HG02981 (cell line): ENCODE measurements at regions not wholly inside any gene's neighbourhood (a gene's known extent, or its start where the extent isn't known, plus 50 kb on each side); places are given as distances from the start of the nearest gene placed in this dataset.

ENCODE experiments used
- ATAC-seq: cut with Tn5 transposase; IDR thresholded peaks from one replicate; pipeline ENCODE4 v1.9.1; 2021; ENCODE audit warnings: mild to moderate bottlenecking, moderate library complexity; ENCODE audit not compliant: unreplicated experiment

DNA sequence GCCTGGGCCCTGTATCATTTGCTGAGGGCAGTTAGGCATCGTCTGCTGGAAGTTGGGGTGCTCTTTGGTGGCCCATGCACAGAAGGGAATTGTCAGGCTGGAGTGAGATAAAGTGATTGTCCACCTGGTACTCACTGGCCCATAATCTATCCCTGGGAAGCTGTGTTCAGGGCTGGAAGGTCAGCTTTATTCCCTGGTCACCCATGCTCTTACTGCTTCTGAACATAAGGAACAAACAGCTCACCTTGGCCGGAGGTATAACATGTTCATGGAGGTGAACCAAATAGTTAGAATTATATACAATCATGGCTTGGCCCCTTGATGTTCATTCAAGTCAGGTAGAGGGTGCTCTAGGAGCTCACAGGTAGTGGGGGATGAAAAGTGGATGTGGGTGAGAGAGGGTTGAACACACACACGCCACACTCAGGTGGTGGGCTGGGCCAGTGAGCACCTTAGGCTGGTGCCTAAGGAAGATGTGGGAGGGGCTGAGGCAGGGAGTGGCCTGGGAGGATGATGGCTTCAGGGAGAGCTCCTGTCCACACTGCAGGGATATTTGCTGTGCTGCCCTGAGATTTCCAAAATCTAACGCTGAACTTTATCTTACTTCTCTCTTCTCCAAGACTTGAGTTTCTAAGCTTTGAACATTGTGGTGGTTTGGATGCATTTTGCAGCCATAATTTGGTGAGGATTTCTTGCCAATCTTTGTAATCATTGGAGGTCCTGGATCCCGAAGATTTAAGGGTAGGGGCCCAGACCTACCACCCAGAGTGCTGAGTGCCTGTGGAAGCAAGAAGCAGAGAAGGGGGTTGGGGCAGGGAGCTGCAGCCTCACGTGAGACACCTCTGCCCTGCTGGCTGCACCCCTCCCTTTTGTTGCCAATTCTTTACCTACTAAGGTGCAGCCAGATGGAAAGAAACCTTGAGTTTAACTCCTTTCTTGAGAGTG, 420.6 kb downstream of the ZNF536 start:
- ATAC-seq = no peak

DNA sequence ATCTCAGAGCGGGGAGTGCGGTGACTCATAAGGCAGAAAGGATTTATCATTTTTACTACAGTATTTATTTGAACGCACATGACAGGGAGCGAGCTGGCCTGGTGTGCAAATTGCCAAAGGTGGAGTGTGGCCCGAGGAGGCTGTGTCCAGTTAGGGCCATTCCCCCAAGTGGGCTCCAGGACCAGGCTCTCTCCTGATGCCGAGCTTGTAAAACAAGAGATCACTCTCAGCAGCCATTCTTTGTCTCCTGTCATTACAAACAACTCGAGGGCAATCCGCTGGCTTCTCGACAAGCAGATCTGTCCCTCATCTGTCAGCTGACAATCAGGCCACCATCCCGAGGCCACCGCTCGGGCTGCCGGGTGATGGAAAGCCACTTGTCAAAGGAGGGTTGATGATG, 418.9 kb downstream of the ZNF536 start:
- no peak for ATAC-seq

DNA sequence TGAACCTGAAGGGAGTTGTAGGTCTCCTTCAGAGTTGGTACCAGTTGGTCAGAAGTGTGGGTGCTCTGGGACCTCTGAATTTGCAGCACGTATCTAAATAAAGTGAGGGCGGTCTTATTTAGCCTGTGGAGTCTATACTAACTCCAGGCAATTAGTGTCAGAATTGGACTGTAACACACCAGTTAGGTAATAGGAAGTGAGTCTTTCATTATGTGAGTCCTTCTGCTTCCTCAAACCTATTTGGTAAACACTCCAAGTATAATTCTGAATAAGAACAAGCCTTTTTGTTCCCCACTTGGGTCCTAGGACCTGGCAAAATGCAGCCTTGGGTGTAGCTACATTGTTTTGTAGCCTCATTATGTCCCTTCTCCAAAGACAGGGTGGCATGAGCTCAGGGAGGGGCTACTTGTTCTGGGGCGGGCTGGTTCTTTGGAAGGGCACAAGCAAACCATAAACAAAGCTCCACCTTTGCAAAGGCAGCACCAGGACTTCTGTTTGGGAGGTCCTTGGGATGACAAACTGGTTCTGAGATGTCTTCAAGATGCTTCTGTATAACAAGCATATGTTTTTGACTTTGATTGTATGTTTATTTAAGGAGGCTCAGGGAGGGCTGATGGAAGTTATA, 418.0 kb downstream of the ZNF536 start:
- ATAC-seq = no peak

DNA sequence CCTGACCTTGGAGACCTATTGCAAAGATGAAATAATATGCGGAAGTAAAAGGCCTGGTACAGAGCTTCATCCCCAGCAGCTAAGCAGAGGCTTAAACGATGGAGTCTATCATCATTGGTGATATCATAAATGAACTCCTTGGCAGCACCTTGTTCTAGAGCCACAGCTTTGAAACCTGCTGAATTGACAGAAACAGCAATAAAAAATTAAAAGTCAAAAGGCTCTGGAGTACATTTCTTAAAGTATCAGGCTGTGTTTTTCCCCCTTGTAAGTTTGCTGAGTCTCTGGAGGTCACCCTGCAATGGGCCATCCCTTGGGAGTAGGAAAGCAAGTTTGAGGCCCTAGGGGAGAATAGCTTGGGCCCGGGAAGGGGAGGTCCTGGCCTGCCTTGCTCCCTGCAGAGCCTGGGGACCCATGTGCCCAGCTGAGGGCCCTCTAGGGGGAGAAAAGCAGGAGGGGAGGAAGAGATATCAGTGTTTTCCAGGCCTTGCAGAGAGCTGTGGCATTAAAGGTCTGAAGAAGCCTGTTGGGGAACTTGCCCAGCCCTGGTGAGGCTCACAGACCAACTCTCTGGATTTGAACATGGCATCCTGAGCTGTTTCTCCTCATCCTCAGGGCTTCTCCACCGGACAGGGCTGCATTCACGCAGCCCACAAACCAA, 416.1 kb downstream of the ZNF536 start:
- no peak for ATAC-seq

DNA sequence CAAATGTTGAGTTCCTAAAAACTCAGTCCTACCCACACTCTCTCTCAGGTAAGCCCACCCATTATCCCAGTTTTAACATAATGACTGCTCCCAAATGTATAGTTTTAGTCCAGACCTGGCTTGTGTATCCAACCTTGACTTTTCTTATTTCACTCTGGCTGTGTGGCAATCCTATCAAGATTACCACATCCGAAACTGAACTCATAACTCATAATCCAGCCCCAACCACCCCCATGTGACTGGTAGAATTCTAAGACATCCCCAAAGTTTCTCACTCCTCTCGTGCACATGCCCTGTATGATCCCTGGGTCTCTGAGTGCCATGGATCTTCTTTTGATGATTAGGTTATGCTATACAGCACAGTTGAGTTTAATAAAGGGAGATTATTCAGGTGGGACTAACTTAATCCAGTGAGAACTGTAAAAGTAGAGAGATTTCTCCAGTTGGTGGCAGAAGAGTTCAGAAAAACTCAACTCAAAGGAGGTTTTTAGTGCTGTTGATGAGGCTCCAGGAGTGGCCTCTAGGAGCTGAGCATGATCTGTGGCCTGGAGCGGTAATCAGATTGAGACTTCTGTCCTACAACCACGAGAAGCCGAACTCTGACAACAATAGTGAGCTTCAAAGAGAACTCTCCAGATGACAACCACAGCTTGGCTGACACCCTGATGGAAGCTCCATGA, 413.4 kb downstream of the ZNF536 start:
- ATAC-seq = no peak

DNA sequence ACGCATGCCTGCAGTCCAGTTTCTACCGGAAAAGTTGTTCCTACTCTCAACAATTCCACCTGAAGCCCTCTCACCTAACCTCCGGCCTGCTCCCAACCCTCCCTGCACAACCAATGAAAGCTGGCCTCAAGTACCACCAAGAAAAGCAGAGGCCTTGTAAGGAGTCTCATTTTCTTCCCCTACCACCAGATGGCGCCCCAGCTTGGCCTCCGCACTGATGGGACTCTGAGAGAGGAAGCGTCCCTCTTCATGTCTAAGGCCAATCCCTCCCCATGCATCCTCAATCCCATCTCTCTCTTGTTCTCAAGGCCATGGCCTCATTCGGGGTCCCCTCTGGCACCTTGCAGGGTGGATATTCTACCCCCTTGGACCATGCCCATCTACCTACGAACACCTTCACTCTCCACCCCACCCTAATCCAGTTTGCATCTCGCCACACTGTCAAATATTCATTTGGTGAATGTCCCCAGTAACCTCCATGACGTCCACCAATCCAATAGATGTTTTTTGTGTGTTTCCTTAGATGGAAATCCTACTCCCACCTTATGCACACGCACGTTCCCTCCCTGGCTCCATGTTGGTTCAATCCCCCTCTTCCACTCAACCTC, 412.8 kb downstream of the ZNF536 start:
- ATAC-seq = no peak

DNA sequence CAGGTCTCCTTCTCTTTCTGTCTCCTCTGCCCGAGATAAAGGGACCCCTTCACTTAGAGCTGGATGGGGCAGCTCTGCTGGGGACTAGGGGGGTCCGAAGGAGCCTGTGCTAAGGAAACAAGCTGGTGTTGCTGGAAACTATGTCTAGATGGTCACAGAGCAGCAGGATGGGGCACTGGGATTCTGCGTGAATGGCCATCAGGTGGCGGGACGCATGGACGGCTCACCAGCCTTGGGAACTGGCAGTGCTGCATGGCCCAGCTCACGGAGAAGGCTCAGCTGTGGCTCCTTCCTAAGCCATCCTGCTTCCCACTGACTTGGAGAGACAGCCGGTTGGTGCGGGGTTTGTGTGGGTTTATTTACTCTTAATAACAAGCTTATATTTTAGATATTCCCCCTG, 411.8 kb downstream of the ZNF536 start:
- ATAC-seq = no peak

DNA sequence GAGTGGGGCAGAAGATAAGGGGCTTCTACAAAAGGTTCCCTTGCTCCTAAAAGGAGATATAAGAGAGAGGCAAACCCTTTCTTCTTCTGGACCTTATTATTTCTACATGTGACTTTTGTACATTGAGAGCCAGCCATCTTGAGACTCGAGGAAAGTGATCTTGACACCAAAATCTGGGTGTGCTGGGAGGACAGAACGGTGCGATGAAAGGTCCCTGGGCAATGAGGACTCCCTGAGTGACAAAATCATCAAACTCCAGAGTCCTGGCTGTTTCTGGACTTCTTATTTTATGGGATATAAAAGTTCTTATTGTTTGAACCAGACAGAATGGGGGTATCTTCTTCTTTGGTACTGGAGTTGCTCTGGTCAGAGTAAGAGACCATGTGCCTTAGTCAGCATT, 411.0 kb downstream of the ZNF536 start:
- no peak for ATAC-seq

DNA sequence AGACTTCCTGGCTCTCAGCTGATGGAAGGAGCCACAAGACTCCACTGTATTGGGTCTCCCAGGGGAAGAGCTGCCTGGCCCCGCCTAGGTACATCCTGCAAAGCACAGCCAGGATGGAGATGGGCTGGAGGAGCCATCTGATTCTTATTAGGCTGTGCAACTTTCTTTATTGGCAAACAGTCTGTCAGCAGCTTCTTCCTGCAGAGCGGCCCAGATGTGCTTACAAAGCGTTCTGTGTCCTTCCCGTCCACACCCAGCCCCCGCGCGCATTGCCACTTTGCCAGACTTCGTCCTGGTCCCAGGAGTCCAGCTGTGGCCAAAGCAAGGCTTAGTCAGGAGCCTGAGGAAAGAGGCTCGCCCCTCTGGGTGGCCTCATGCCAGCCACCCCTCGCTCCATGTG, 409.3 kb downstream of the ZNF536 start:
- no peak for ATAC-seq

DNA sequence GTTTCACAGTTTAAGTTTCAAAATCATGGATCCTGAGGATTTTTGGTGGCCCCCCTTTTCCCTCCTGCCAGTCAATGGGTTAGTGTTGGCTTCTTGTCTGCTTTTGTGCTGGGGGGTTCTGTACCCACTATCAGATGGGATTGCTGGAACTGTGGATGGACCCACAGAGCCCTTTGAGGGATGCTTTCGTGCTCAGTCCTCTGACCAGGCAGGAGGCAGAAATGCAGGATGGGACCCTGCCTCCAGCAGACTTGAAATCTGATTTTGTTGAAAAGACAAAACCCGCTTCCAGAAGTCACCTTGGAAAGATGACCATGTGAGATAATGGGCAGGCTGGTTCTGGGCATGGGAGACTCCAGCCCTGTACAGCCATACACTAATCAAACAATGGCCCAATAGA, 408.9 kb downstream of the ZNF536 start:
- ATAC-seq = no peak

DNA sequence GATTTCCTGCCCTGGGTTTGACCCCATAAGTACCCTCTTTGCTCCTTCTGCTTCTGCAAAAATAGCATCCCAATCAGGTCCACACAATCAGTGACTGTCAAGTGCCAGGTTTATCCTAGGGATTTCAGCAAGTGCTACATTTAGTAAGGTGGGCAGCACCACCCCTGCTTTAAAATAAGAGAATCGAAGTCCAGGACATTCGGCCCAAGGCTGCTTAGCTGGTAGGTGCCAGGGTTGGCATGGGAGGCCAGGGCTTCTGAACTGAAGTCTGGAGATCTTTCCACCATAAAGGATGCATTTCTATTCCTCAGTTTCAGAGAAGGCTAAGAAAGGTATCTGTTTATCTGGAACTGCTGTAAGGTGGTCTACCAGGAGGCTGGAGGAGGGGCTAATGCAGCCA, 408.3 kb downstream of the ZNF536 start:
- ATAC-seq = no peak

DNA sequence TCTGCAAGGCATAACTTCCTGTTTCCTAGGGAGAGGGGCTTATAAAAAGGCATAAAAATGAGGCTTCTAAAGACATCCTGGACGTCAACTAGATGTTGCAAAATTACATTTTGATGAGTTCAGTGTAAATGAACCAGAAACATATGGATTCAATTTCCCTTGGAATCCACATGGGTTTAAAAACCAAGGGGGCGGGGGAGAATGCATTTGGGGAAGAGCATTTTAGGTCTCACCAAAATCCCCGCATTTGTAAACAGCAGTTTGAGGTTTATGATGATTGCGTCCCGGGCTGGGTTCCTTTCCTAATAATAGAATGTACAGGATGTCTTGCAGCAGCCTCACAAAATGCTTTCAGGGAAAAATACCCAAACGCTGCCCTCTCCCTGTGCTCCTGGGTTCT, 407.8 kb downstream of the ZNF536 start:
- ATAC-seq = no peak

DNA sequence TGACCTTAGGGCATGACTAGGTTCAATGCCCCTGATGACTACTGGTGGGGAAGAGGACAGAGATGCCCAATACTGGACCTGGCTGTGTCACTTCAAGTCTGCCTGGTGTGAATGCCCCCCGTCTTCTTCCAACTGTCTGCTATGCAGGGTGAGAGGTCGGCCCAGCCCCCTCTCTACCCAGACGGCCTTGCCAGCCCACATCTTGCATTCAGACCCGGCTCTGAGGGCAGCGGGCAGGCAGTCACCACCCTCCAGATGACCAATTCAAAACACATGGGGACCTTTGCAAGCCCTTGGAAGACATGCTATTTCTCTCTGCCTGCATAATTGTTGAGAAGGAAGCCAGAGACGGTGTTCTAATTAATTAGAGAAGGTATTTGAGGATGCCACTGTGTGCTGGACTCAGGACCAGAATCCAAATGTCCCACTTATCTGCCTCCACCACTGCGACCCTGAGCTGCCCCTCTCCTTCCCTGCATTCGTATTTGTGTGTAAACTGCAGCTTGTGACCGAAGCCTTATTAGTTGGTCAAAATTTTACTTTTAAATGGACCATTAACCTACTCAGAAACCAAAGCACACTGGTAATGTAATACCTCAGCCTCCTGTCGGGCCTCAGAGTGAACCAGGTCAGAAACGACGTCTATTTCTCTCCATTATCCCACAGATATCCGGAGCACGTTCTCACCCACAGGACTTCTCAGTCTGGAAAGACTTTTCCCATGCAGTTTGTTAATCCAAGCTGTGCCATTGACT, 407.0 kb downstream of the ZNF536 start:
- ATAC-seq = no peak

DNA sequence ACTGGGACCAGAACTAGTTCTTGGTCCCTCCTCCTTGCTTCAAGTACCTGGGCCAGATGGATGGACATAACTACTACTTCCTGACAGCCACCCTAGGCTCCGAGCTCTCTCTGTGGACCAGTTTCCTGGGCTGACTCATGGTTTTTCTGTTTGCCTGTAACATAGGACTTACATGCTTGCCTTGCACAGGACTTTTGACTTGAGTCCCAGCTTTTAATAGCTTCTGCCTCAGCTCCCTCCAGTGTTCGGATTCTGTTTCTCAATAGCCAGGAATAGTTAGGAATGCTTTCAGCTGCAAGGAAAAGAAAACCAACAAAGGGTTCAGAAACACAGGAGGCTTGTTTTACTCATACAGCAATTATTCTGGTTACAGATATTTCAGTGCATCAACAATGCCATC, 405.9 kb downstream of the ZNF536 start:
- ATAC-seq = no peak

DNA sequence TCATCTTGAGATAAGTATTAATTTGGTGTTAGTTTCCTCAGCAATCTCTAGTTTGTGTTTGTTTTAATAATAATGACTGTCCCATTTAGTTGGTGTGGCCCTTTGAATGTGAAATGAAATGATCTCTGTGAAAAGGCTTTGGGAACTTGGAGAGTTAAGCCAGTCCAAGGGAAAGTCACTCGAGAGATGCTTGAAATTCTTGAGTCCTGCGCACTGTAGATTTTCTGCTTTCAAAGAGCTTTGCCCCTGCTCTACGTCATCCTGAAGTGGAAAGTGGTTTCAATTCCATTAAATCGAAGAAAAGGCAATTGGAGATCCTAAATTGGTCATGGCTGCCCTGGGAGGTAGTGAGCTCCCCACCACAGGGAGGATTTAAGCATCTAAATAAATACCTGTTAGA, 403.8 kb downstream of the ZNF536 start:
- ATAC-seq = no peak

DNA sequence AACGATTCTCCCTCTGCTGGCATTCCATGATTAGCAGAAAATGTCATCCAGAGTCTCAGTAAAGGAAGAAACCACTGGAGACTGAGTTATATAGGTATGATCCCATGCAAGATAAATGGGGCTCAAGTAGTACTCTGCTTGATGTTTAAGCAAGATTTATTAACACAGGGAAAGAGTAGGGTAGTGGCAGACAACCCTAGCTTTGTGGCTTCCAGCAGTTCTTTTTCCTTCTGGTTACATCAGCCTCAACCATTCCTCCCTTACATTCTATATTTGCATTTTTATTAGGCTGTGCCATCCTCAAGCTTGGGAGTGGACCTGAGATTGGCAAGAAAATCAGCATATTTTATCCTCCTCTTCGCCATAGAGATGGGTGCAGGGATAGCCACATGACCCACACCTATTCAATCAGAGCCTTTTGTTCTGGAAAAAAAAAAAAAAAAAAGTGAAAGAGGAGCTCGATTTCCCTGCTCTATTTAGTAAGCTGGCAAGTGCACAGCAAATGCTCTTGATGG, 402.1 kb downstream of the ZNF536 start:
- ATAC-seq = no peak

DNA sequence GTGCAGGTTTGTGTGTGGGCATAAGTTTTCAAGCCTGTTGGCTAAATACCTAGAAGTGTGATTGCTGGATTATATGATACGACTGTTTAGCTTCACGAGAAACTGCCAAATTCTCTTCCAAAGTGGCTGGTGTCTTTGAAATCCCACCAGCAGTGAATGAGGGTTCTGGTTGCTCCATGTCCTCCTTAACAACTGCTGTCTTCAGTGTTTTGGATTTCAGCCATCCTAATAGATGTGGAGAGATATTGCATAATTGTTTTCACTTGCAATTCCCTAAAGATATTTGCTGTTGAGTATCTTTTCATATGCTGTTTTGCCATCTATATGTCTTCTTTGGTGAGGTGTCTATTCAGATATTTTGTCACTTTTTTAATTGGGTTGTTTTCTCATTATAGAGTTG, 390.5 kb downstream of the ZNF536 start:
- no peak for ATAC-seq

DNA sequence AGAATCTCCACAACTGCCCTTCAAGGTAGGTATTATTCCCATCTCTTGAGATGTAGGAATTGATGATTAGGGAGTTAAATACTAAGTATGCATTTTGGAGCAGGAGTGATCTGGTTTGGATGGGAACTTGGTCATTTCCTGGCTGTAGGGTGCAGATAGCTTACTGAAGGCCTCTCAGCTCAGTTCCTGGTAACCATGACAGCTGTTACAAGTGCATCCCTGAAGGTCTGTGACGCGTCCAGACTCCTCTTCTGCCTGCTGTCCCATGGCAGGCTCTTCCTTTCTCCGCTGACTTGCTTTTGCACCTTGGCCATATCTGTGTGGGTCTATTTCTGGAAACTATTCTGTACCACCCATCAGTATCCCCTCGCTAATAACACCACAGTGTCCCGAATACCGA, 387.8 kb downstream of the ZNF536 start:
- ATAC-seq = no peak

DNA sequence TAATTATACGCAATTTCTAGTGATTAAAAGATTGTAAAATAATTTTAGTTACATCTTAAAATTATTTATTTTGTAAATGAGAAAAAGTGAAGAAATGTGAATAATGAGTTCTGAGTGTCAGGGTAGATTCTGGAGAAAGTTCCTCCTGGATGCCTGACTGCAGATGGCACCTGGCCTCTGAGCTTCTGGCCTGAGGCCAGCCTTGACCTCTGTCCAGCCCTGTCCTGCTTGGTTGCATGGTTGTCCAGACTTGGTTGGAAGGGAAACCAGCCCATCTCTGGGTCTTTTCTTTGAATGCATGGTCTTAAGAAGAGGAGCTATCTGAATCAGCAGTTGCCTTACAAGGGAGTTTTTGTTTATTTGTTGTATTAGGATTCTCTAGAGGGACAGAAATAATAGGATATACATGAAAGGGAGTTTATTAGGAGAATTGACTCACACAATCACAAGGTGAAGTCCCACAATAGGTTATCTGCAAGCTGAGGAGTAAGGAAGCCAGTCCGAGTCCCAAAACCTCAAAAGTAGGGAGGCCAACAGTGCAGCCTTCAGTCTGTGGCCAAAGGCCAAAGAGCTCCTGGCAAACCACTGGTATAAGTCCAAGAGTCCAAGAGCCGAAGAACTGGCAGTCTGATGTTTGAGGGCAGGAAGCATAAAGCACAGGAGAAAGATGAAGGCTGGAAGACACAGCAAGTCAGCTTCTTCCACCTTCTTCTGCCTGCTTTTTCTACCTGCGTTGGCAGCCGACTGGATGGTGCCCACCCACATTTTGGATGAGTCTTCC, 385.8 kb downstream of the ZNF536 start:
- ATAC-seq = no peak
